SK-N-SH (cell line): ENCODE measurements at regions not wholly inside any gene's neighbourhood (a gene's known extent, or its start where the extent isn't known, plus 50 kb on each side); places are given as distances from the start of the nearest gene placed in this dataset.

Source experiments
- CTCF ChIA-PET: fragments of 300-600, 350-600 bp; formaldehyde crosslinking; extraction: SDS; loops from one replicate; lab custom pipeline; 2021; lab: Yijun Ruan, JAX
- POLR2A ChIA-PET: fragments of 350-600 bp; sonication (Branson Sonifier 250); formaldehyde crosslinking; extraction: SDS; loops from one replicate; lab custom pipeline; 2020; ENCODE audit warnings: antibody characterized with exemption, inconsistent platforms; lab: Yijun Ruan, JAX
- DNase-seq: peaks from one replicate; pipeline ENCODE4 v3.0.0; 2012
- H2AFZ ChIP-seq: fragments of 200-600 bp; sonication (generic); 2 replicates; pipeline ENCODE4 v1.8.1; 2016; ENCODE audit warnings: antibody characterized with exemption, mild to moderate bottlenecking, low read depth
- H3F3A ChIP-seq: fragments of 200-600 bp; sonication (generic); replicated peaks from 2 replicates; pipeline ENCODE3; 2016; ENCODE audit warnings: antibody characterized with exemption, mild to moderate bottlenecking; ENCODE audit not compliant: insufficient read depth
- H3K27ac ChIP-seq, 2 experiments: fragments of 200-500 bp in 1 of 2; fragments of 200-600 bp in 1 of 2; sonication (Bioruptor generic) in 1 of 2; sonication (generic), shearing (Covaris generic) in 1 of 2; 2 replicates each; pipeline versions ENCODE4 v1.5.1 to v1.6.1; 2014 to 2016; ENCODE audit warnings: low read depth in 2 of 2, inconsistent platforms in 1 of 2, low read length in 1 of 2, mild to moderate bottlenecking in 1 of 2, mixed read lengths in 1 of 2
- H3K27me3 ChIP-seq: fragments of 200-600 bp; sonication (generic), shearing (Covaris generic); 2 replicates; pipeline ENCODE4 v1.6.1; 2016; ENCODE audit warnings: mixed run types; ENCODE audit not compliant: insufficient read depth
- H3K36me3 ChIP-seq, 2 experiments: fragments of 200-500 bp in 1 of 2; fragments of 200-600 bp in 1 of 2; sonication (Bioruptor generic) in 1 of 2; sonication (generic) in 1 of 2; replicated peaks in 1 of 2; 2 replicates each; pipeline versions ENCODE3 to v1.5.1; 2014 to 2016; ENCODE audit warnings: low read length in 1 of 2, mild to moderate bottlenecking in 1 of 2; ENCODE audit not compliant: insufficient read depth in 2 of 2, control insufficient read depth in 1 of 2
- H3K4me1 ChIP-seq, 2 experiments: fragments of 200-500 bp in 1 of 2; fragments of 200-600 bp in 1 of 2; sonication (Bioruptor generic) in 1 of 2; sonication (generic), shearing (Covaris generic) in 1 of 2; 2 replicates each; pipeline versions ENCODE4 v1.5.1 to v1.6.1; 2014 to 2016; ENCODE audit warnings: low read depth in 1 of 2, low read length in 1 of 2, mixed run types in 1 of 2; ENCODE audit not compliant: insufficient read depth in 2 of 2, control insufficient read depth in 1 of 2
- H3K4me2 ChIP-seq: fragments of 200-600 bp; sonication (generic), shearing (Covaris generic); 2 replicates; pipeline ENCODE4 v1.6.1; 2017; ENCODE audit warnings: mixed run types
- H3K4me3 ChIP-seq, 2 experiments: fragments of 200-500 bp in 1 of 2; fragments of 200-600 bp in 1 of 2; sonication (Bioruptor generic) in 1 of 2; sonication (generic), shearing (Covaris generic) in 1 of 2; 2 replicates each; pipeline versions ENCODE4 v1.5.1 to v1.8.1; 2014 to 2016; ENCODE audit warnings: low read depth in 2 of 2, inconsistent platforms in 1 of 2, low read length in 1 of 2, mild to moderate bottlenecking in 1 of 2, mixed read lengths in 1 of 2, moderate library complexity in 1 of 2
- H3K79me2 ChIP-seq: fragments of 200-600 bp; sonication (generic); 2 replicates; pipeline ENCODE4 v1.8.1; 2017; ENCODE audit warnings: mild to moderate bottlenecking; ENCODE audit not compliant: insufficient read depth
- H3K9ac ChIP-seq: fragments of 200-600 bp; sonication (generic); 2 replicates; pipeline ENCODE4 v1.6.1; 2017; ENCODE audit warnings: mixed run types
- H3K9me2 ChIP-seq: fragments of 200-600 bp; sonication (generic); 2 replicates; pipeline ENCODE4 v1.6.1; 2017; ENCODE audit warnings: mixed run types
- H3K9me3 ChIP-seq: fragments of 200-600 bp; sonication (generic); 2 replicates; pipeline ENCODE4 v1.6.1; 2017; ENCODE audit warnings: mixed run types, mild to moderate bottlenecking, moderate library complexity
- H4K20me1 ChIP-seq: fragments of 200-600 bp; sonication (generic); 2 replicates; pipeline ENCODE4 v1.6.1; 2017; ENCODE audit warnings: mild to moderate bottlenecking, mixed run types; ENCODE audit not compliant: insufficient read depth
- ELF1 ChIP-seq: IDR thresholded peaks from 2 replicates; pipeline ENCODE4 v1.4.0; 2012
- EZH2phosphoT487 ChIP-seq: fragments of 200-600 bp; sonication (generic); IDR thresholded peaks from 2 replicates; pipeline ENCODE4 v1.6.1; 2017; ENCODE audit warnings: low read depth, mixed run types, mild to moderate bottlenecking, antibody characterized with exemption, moderate library complexity, borderline replicate concordance
- GABPA ChIP-seq: IDR thresholded peaks from 2 replicates; pipeline ENCODE4 v1.4.0; 2012; ENCODE audit warnings: low read depth, mild to moderate bottlenecking
- IRF3 ChIP-seq: fragments of 150-350 bp; IDR thresholded peaks from 2 replicates; pipeline ENCODE4 v1.6.1; 2016; ENCODE audit warnings: mild to moderate bottlenecking, low read depth, low read length
- MAX ChIP-seq: IDR thresholded peaks from 2 replicates; pipeline ENCODE4 v1.4.0; 2012; ENCODE audit warnings: low read depth
- MEF2A ChIP-seq: IDR thresholded peaks from 2 replicates; pipeline ENCODE4 v1.4.0; 2012; ENCODE audit warnings: low read depth, borderline replicate concordance
- MXI1 ChIP-seq: IDR thresholded peaks from 2 replicates; pipeline ENCODE4 v1.6.1; 2012; ENCODE audit warnings: mild to moderate bottlenecking, low read depth, low read length, improper control_type of control experiment
- NFIC ChIP-seq: IDR thresholded peaks from 2 replicates; pipeline ENCODE4 v1.4.0; 2012; ENCODE audit warnings: borderline replicate concordance
- NRF1 ChIP-seq: IDR thresholded peaks from 2 replicates; pipeline ENCODE4 v1.6.1; 2012; ENCODE audit warnings: low read depth, mild to moderate bottlenecking, low read length
- PBX3 ChIP-seq: IDR thresholded peaks from 2 replicates; pipeline ENCODE4; 2012
- POLR2AphosphoS5 ChIP-seq: IDR thresholded peaks from 2 replicates; pipeline ENCODE4 v1.6.1; 2012; ENCODE audit warnings: low read depth, low read length
- RFX5 ChIP-seq: IDR thresholded peaks from 2 replicates; pipeline ENCODE4 v1.6.1; 2012; ENCODE audit warnings: mild to moderate bottlenecking, improper control_type of control experiment, low read length
- SIN3A ChIP-seq: IDR thresholded peaks from 2 replicates; pipeline ENCODE4 v1.6.1; 2012; ENCODE audit warnings: low read depth, mild to moderate bottlenecking, low read length, moderate library complexity, borderline replicate concordance
- TCF12 ChIP-seq: IDR thresholded peaks from 2 replicates; pipeline ENCODE4 v1.4.0; 2012
- TEAD4 ChIP-seq: IDR thresholded peaks from 2 replicates; pipeline ENCODE4 v1.4.0; 2012; ENCODE audit warnings: mild to moderate bottlenecking, borderline replicate concordance; ENCODE audit not compliant: insufficient read depth
- USF1 ChIP-seq: IDR thresholded peaks from 2 replicates; pipeline ENCODE4 v1.4.0; 2012; ENCODE audit warnings: low read depth, borderline replicate concordance
- USF2 ChIP-seq: fragments of 150-350 bp; IDR thresholded peaks from 2 replicates; pipeline ENCODE4 v1.6.1; 2017; ENCODE audit warnings: antibody characterized with exemption, low read length, low read depth, borderline replicate concordance
- ZBTB33 ChIP-seq: IDR thresholded peaks from 2 replicates; pipeline ENCODE4 v1.4.0; 2012; ENCODE audit warnings: low read depth, borderline replicate concordance
- WGBS: methylation state at CpG from one replicate; pipeline ENCODE4 v1.1.6; 2017; ENCODE audit warnings: low lambda C conversion rate; 5-methylcytosine and 5-hydroxymethylcytosine counted together

GRCh38 chr19:31140717-31141116 is 208.5 kb downstream of the TSHZ3 start (continued):
- TF ChIP-seq ZBTB33 = no peak
- TF ChIP-seq USF2 = no peak
- peak; percentile 58 for TF ChIP-seq PBX3
- no peak for TF ChIP-seq USF1
- no peak for TF ChIP-seq IRF3
- TF ChIP-seq SIN3A = no peak
- TF ChIP-seq TCF12 = peak; percentile 34
- no peak for TF ChIP-seq GABPA
- TF ChIP-seq EZH2phosphoT487 = no peak
- no peak for TF ChIP-seq RFX5
- no peak for TF ChIP-seq ELF1
- peak; percentile 51; the same call in 1 of the 2 replicates for TF ChIP-seq MAX
- no peak for TF ChIP-seq MXI1
- TF ChIP-seq NRF1 = no peak
- no peak for TF ChIP-seq NFIC

- Histone ChIP-seq H3K4me1 (peaks cover 0 to 26% of the 10 kb centered on the region in 2 experiments; a peak in 2 of 4 replicates), H3K4me3 (no peak overlapping the region), H3K27ac (peak overlapping the region in 1 of 2 experiments; percentile 88; a peak in 2 of 4 replicates), H3F3A (peaks cover 26% of the 10 kb centered on the region), H3K4me2 (peak overlapping the region; percentile 34; the same call in 1 of the 2 replicates), H3K9me3 (no peaks in the 10 kb centered on the region), H3K9ac (peak overlapping the region; percentile 76), H3K27me3 (no peaks in the 10 kb centered on the region), H3K36me3 (no peaks in the 10 kb centered on the region), H3K79me2 (no peaks in the 10 kb centered on the region), H3K9me2 (no peaks in the 10 kb centered on the region), H2AFZ (peak overlapping the region; percentile 85; the same call in 1 of the 2 replicates), H4K20me1 (no peaks in the 10 kb centered on the region)
- no peak for DNase-seq
- POLR2A ChIA-PET = no interaction called here
- CTCF ChIA-PET = no interaction called here
- 42% methylated on average over 9 of the region's 9 CpGs for WGBS
- TF ChIP-seq TCF12 = 0 out of 2 replicates have a peak, but pooled peaks have one; percentile 38
- no peak for TF ChIP-seq MXI1
- 0 out of 2 replicates have a peak, but pooled peaks have one; percentile 44 for TF ChIP-seq MAX
- TF ChIP-seq ZBTB33 = no peak
- no peak for TF ChIP-seq ELF1
- TF ChIP-seq MEF2A = peak; percentile 69; the same call in 1 of the 2 replicates
- TF ChIP-seq POLR2AphosphoS5 = no peak
- no peak for TF ChIP-seq TEAD4
Observed at GRCh38 chr19:31139871-31140505, 209.2 kb downstream of the TSHZ3 start.
